ENCODE measurements at regions not wholly inside any gene's neighbourhood (a gene's known extent, or its start where the extent isn't known, plus 50 kb on each side); places are given as distances from the start of the nearest gene placed in this dataset.

- TF ChIP-seq CTCF (IDR thresholded peaks at IDR 0.05; ENCODE audit: partially characterized antibody, unreplicated experiment): no peak
- H3K36me3 Mint-ChIP-seq (ENCODE audit: unreplicated experiment): peaks cover 8% of the 10 kb centered on the region
- H3K4me3 Mint-ChIP-seq (ENCODE audit: unreplicated experiment): no peak overlapping the region
- no peak for DNase-seq
- H3K4me1 Mint-ChIP-seq (ENCODE audit: low read depth, unreplicated experiment): no peaks in the 10 kb centered on the region
- H3K9me3 Mint-ChIP-seq (ENCODE audit: unreplicated experiment): no peaks in the 10 kb centered on the region
- no peak overlapping the region for H3K27ac Mint-ChIP-seq (ENCODE audit: unreplicated experiment)
- peaks cover 7% of the 10 kb centered on the region for H3K27me3 Mint-ChIP-seq (ENCODE audit: unreplicated experiment)
Observed at GRCh38 chr7:68524126-68524525, 1074.1 kb upstream of the AUTS2 start.

GRCh38 chr7:68529221-68529620 lies 1069.1 kb upstream of the AUTS2 start:
- no peak overlapping the region for H3K27ac Mint-ChIP-seq (ENCODE audit: unreplicated experiment)
- no peak overlapping the region for H3K4me3 Mint-ChIP-seq (ENCODE audit: unreplicated experiment)
- no peak for TF ChIP-seq CTCF (IDR thresholded peaks at IDR 0.05; ENCODE audit: partially characterized antibody, unreplicated experiment)
- peaks cover 2% of the 10 kb centered on the region for H3K27me3 Mint-ChIP-seq (ENCODE audit: unreplicated experiment)
- H3K9me3 Mint-ChIP-seq (ENCODE audit: unreplicated experiment): peaks cover under 1% of the 10 kb centered on the region
- peaks cover 2% of the 10 kb centered on the region for H3K4me1 Mint-ChIP-seq (ENCODE audit: low read depth, unreplicated experiment)
- no peak for DNase-seq
- no peaks in the 10 kb centered on the region for H3K36me3 Mint-ChIP-seq (ENCODE audit: unreplicated experiment)

GRCh38 chr7:68535266-68535665 lies 1063.0 kb upstream of the AUTS2 start:
- Mint-ChIP-seq H3K4me1 (ENCODE audit: low read depth, unreplicated experiment) (peaks cover 9% of the 10 kb centered on the region), H3K27ac (ENCODE audit: unreplicated experiment) (no peak overlapping the region), H3K9me3 (ENCODE audit: unreplicated experiment) (peaks cover 2% of the 10 kb centered on the region), H3K36me3 (ENCODE audit: unreplicated experiment) (no peaks in the 10 kb centered on the region), H3K4me3 (ENCODE audit: unreplicated experiment) (no peak overlapping the region), H3K27me3 (ENCODE audit: unreplicated experiment) (no peaks in the 10 kb centered on the region)
- no peak for TF ChIP-seq CTCF (IDR thresholded peaks at IDR 0.05; ENCODE audit: partially characterized antibody, unreplicated experiment)
- no peak for DNase-seq

GRCh38 chr7:68537051-68537773 lies 1061.1 kb upstream of the AUTS2 start:
- Mint-ChIP-seq H3K9me3 (ENCODE audit: unreplicated experiment) (peaks cover 4% of the 10 kb centered on the region), H3K36me3 (ENCODE audit: unreplicated experiment) (no peaks in the 10 kb centered on the region), H3K4me3 (ENCODE audit: unreplicated experiment) (no peak overlapping the region), H3K27me3 (ENCODE audit: unreplicated experiment) (no peaks in the 10 kb centered on the region), H3K4me1 (ENCODE audit: low read depth, unreplicated experiment) (peaks cover 8% of the 10 kb centered on the region), H3K27ac (ENCODE audit: unreplicated experiment) (no peak overlapping the region)
- no peak for DNase-seq
- no peak for TF ChIP-seq CTCF (IDR thresholded peaks at IDR 0.05; ENCODE audit: partially characterized antibody, unreplicated experiment)

GRCh38 chr7:68537774-68538071 lies 1060.6 kb upstream of the AUTS2 start:
- no peaks in the 10 kb centered on the region for H3K36me3 Mint-ChIP-seq (ENCODE audit: unreplicated experiment)
- H3K27ac Mint-ChIP-seq (ENCODE audit: unreplicated experiment): no peak overlapping the region
- H3K4me3 Mint-ChIP-seq (ENCODE audit: unreplicated experiment): no peak overlapping the region

More at GRCh38 chr7:68537774-68538071, 1060.6 kb upstream of the AUTS2 start:
- Mint-ChIP-seq H3K4me1 (ENCODE audit: low read depth, unreplicated experiment) (peaks cover 8% of the 10 kb centered on the region), H3K27me3 (ENCODE audit: unreplicated experiment) (no peaks in the 10 kb centered on the region), H3K9me3 (ENCODE audit: unreplicated experiment) (peaks cover 5% of the 10 kb centered on the region)
- no peak for TF ChIP-seq CTCF (IDR thresholded peaks at IDR 0.05; ENCODE audit: partially characterized antibody, unreplicated experiment)
- DNase-seq: no peak
